ENCODE measurements at regions not wholly inside any gene's neighbourhood (a gene's known extent, or its start where the extent isn't known, plus 50 kb on each side); places are given as distances from the start of the nearest gene placed in this dataset.
"Not testable (repeated sequence)": the region's sequence is repeated elsewhere in the genome, so short reads cannot be mapped to it uniquely, and the experiment has no call there.

DNA sequence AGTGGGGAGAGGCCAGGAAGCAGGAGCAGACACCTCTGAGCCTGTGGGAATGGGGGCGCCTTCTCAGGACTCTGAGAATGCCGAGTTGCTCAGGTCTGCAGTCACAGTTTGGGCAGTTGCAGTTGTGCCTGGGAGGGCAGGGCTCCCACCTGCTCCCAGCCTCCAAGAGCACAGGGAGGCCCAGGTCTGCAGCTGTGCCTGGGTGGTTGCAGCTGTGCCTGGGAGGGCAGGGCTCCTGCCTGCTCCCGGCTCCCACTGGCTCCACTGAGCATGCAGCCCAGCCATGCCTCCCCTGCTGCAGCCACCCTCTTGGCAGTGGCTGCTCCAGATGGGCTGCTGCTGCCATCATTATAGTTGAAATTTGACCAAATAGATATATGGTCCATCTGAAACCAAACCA is 1062.8 kb upstream of the ACO1 start:
- intact Hi-C loops (cut with DNase I): no loop called here
- ATAC-seq (peak in 1 of 2 donors; percentile 45), DNase-seq (no peak)
- Histone ChIP-seq H3K4me1 (no peaks in the 10 kb centered on the region), H3K27ac (no peak overlapping the region), H3K4me3 (no peak overlapping the region), H3K9me3 (no peaks in the 10 kb centered on the region), H3K36me3 (no peaks in the 10 kb centered on the region), H3K27me3 (ENCODE audit: low read depth) (no peaks in the 10 kb centered on the region)
- TF ChIP-seq, protein P1, sequence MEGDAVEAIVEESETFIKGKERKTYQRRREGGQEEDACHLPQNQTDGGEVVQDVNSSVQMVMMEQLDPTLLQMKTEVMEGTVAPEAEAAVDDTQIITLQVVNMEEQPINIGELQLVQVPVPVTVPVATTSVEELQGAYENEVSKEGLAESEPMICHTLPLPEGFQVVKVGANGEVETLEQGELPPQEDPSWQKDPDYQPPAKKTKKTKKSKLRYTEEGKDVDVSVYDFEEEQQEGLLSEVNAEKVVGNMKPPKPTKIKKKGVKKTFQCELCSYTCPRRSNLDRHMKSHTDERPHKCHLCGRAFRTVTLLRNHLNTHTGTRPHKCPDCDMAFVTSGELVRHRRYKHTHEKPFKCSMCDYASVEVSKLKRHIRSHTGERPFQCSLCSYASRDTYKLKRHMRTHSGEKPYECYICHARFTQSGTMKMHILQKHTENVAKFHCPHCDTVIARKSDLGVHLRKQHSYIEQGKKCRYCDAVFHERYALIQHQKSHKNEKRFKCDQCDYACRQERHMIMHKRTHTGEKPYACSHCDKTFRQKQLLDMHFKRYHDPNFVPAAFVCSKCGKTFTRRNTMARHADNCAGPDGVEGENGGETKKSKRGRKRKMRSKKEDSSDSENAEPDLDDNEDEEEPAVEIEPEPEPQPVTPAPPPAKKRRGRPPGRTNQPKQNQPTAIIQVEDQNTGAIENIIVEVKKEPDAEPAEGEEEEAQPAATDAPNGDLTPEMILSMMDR (IDR thresholded peaks at IDR 0.05): no peak

DNA sequence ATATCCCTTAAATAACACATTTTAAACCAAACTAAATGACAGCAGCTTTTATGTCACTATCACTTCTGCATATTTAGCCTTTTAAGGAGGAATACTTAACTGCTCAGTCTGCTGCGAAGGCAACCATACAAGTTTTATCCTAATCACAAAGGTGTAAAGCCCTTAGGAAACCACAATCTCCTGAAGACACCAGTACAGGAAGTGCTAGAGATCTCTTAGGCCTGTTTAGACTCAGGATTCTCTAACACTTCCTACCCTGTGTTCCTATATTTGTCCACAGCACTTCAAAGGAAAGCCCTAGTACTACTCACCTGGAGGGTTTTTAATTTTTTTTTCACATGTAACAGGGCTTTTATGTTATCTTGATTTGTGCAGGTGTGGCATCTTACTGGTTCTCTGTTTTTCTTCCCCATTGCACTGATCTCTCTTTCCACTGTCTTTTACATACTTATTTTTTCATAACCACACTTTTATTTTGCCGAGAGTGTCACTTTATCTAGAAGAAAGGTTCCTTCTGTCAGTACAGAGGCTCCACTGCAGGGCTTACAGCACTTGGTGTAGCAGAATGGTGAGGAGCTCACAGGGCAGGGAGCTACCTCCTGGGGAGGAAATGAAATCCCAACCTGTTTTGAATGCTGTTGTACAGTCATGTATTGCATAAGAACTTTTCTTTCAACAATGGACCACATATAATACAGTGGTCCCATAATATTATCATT is 1060.6 kb upstream of the ACO1 start:
- Histone ChIP-seq H3K9me3 (no peaks in the 10 kb centered on the region), H3K27me3 (ENCODE audit: low read depth) (no peaks in the 10 kb centered on the region), H3K4me1 (no peaks in the 10 kb centered on the region), H3K27ac (no peak overlapping the region), H3K36me3 (no peaks in the 10 kb centered on the region), H3K4me3 (no peak overlapping the region)
- ATAC-seq (peak; percentile 26 to 62), DNase-seq (no peak)
- TF ChIP-seq, protein P1 (IDR thresholded peaks at IDR 0.05): no peak
- intact Hi-C loops (cut with DNase I): no loop called here

DNA sequence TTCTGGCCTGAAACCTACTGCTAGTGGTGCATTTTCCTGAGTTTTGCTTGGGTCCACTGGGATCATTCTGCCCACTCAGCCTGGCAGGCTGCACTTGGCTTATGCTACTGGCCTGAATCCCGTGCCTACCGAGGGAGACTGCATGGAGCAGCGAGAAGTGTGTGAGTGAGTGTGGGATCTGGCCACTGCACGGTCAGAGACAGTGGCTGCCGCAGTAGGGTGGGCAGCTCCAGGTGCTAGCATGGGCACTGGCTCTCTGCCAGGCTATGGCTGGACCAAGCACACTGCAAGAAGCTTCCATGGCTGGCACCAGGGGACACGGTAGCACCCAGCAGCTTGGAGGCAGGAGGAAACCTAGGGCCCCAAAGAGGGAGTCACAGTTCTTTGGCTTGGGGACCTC is 1058.7 kb upstream of the ACO1 start:
- no peak overlapping the region for H3K27ac ChIP-seq
- H3K4me3 ChIP-seq: no peak overlapping the region
- TF ChIP-seq, protein P1 (IDR thresholded peaks at IDR 0.05): no peak
- H3K36me3 ChIP-seq: no peaks in the 10 kb centered on the region
- H3K4me1 ChIP-seq: no peaks in the 10 kb centered on the region
- ATAC-seq (peak in 1 of 2 donors; percentile 26), DNase-seq (no peak)
- intact Hi-C loops (cut with DNase I): no loop called here
- no peaks in the 10 kb centered on the region for H3K27me3 ChIP-seq (ENCODE audit: low read depth)
- H3K9me3 ChIP-seq: no peaks in the 10 kb centered on the region

DNA sequence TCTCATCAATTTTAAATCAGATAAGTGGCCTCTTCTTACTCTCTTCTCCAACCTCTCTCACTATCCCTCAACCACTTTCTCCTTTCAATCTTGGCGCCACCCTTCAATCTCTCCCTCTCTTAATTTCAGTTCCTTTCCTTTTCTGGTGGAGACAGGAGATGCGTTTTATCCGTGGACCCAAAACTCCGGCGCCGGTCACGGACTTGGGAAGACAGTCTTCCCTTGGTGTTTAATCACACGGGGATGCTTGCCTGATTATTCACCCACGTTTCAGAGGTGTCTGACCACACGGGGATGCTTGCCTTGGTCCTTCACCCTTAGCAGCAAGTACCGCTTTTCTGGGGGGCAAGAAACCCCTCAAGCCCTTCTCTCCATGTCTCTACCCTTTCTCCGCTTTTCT is 1057.6 kb upstream of the ACO1 start:
- H3K4me3 ChIP-seq; intact Hi-C loops (cut with DNase I); H3K9me3 ChIP-seq; H3K27me3 ChIP-seq (ENCODE audit: low read depth); H3K4me1 ChIP-seq; ATAC-seq; H3K36me3 ChIP-seq; DNase-seq; H3K27ac ChIP-seq: not testable (repeated sequence)

DNA sequence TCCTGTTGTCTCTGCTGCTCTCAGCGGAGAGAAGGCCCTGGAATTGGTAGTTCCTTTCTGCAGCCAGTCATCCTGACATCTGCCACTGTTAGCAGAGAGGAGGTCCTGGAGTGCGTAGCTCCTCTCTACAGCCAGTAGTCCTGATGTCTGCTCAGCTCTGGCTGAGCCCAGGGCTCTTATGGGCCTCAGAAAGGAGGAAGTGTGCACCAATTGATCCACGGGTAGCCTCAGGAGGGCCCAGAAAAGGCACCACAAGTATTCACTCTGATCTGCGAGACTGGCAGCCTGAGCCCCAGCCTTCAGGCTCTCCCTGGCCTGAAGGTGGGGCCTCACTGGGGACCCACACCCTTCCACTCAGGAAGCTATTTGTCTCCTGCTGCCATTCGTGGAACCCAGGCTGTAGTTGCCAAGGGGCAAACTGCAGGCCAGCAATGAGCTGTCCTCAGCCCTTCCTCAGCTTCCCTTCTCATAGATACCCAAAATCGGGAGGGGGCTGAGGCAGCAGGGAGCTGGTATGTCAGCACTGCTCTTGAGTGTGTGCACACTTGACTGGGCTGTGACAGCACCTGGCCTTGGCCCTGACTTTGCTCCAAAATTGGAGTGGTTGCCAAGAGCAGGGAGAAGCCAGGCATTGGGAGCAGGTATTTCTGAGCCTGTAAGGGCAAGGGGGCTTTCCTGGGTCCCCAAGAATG is 1049.5 kb upstream of the ACO1 start:
- DNase-seq: no peak
- Histone ChIP-seq H3K27me3 (ENCODE audit: low read depth) (no peaks in the 10 kb centered on the region), H3K4me1 (peaks cover 24% of the 10 kb centered on the region), H3K27ac (peak overlapping the region; percentile 75), H3K36me3 (no peaks in the 10 kb centered on the region), H3K4me3 (no peak overlapping the region), H3K9me3 (no peaks in the 10 kb centered on the region)
- TF ChIP-seq, protein P1 (IDR thresholded peaks at IDR 0.05): no peak
- intact Hi-C loops (cut with DNase I): no loop called here
- ATAC-seq: peak; percentile 35 to 49
